ENCODE measurements at regions not wholly inside any gene's neighbourhood (a gene's known extent, or its start where the extent isn't known, plus 50 kb on each side); places are given as distances from the start of the nearest gene placed in this dataset.

DNA sequence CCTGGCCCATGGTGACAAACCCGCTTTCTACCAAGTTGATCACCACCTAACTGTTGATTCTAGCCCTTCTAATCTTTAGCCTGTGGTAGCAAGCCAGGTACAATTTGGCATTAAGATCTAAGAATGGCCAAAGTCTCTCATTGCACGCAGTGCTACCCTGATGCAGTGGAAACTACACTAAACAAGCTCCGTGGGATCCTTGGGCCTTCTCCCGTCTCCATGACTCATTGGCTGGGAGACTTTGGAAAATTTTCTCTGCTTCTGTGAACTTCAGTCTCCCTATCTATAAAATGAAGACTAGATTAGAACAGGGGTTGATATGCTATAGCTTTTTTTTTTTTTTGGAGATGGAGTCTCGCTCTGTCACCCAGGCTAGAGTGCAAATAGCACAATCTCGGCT is 223.0 kb downstream of the TSHZ3 start (continued):
- TF ChIP-seq, protein P1, sequence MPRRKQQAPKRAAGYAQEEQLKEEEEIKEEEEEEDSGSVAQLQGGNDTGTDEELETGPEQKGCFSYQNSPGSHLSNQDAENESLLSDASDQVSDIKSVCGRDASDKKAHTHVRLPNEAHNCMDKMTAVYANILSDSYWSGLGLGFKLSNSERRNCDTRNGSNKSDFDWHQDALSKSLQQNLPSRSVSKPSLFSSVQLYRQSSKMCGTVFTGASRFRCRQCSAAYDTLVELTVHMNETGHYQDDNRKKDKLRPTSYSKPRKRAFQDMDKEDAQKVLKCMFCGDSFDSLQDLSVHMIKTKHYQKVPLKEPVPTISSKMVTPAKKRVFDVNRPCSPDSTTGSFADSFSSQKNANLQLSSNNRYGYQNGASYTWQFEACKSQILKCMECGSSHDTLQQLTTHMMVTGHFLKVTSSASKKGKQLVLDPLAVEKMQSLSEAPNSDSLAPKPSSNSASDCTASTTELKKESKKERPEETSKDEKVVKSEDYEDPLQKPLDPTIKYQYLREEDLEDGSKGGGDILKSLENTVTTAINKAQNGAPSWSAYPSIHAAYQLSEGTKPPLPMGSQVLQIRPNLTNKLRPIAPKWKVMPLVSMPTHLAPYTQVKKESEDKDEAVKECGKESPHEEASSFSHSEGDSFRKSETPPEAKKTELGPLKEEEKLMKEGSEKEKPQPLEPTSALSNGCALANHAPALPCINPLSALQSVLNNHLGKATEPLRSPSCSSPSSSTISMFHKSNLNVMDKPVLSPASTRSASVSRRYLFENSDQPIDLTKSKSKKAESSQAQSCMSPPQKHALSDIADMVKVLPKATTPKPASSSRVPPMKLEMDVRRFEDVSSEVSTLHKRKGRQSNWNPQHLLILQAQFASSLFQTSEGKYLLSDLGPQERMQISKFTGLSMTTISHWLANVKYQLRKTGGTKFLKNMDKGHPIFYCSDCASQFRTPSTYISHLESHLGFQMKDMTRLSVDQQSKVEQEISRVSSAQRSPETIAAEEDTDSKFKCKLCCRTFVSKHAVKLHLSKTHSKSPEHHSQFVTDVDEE (CRISPR knock-in tag; IDR thresholded peaks at IDR 0.05) = no peak
- TF ChIP-seq TOX (CRISPR knock-in tag; IDR thresholded peaks at IDR 0.05; ENCODE audit: borderline replicate concordance) (no peak), ZNF8 (CRISPR knock-in tag; IDR thresholded peaks at IDR 0.05) (no peak), ZFP30 (CRISPR knock-in tag; IDR thresholded peaks at IDR 0.05) (no peak), ZFP3 (CRISPR knock-in tag; IDR thresholded peaks at IDR 0.05) (no peak), BACH2 (CRISPR knock-in tag; IDR thresholded peaks at IDR 0.05; ENCODE audit: borderline replicate concordance) (no peak), ISL1 (CRISPR knock-in tag; IDR thresholded peaks at IDR 0.05) (no peak), OSR1 (CRISPR knock-in tag; IDR thresholded peaks at IDR 0.05) (no peak), ZNF70 (CRISPR knock-in tag; IDR thresholded peaks at IDR 0.05) (no peak), ARNTL (CRISPR knock-in tag; IDR thresholded peaks at IDR 0.05; ENCODE audit: borderline replicate concordance, low read depth) (no peak)
- TF ChIP-seq, protein P2, sequence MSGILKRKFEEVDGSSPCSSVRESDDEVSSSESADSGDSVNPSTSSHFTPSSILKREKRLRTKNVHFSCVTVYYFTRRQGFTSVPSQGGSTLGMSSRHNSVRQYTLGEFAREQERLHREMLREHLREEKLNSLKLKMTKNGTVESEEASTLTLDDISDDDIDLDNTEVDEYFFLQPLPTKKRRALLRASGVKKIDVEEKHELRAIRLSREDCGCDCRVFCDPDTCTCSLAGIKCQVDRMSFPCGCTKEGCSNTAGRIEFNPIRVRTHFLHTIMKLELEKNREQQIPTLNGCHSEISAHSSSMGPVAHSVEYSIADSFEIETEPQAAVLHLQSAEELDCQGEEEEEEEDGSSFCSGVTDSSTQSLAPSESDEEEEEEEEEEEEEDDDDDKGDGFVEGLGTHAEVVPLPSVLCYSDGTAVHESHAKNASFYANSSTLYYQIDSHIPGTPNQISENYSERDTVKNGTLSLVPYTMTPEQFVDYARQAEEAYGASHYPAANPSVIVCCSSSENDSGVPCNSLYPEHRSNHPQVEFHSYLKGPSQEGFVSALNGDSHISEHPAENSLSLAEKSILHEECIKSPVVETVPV (CRISPR knock-in tag; IDR thresholded peaks at IDR 0.05) = no peak

DNA sequence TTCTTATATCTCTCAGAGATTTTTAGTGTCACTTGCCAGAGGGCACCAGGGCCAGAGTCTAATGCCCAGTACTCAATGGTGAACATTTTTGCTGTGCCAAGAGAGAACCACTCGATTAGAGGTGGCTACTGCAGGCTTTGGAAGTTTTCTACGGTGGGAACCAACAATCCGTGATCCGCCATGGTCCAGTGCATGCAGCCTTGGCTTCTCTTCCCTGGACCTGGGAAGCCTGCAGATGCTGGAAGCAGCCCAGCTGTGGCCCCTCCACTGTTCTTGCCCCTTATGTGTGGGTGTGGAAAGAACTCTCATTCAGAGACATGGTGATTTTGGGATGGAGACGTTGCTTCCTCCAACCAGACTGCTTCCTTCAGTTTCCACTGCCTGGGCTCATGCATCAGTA is 224.2 kb downstream of the TSHZ3 start:
- ATAC-seq = no peak
- TF ChIP-seq SNAI2 (CRISPR knock-in tag; IDR thresholded peaks at IDR 0.05) (no peak), TOX (CRISPR knock-in tag; IDR thresholded peaks at IDR 0.05; ENCODE audit: borderline replicate concordance) (no peak), OSR1 (CRISPR knock-in tag; IDR thresholded peaks at IDR 0.05) (no peak), TCF4 (CRISPR knock-in tag; IDR thresholded peaks at IDR 0.05; ENCODE audit: borderline replicate concordance) (no peak), ZNF8 (CRISPR knock-in tag; IDR thresholded peaks at IDR 0.05) (no peak), ISL1 (CRISPR knock-in tag; IDR thresholded peaks at IDR 0.05) (no peak), ARNTL (CRISPR knock-in tag; IDR thresholded peaks at IDR 0.05; ENCODE audit: borderline replicate concordance, low read depth) (no peak)
- TF ChIP-seq, protein P3, sequence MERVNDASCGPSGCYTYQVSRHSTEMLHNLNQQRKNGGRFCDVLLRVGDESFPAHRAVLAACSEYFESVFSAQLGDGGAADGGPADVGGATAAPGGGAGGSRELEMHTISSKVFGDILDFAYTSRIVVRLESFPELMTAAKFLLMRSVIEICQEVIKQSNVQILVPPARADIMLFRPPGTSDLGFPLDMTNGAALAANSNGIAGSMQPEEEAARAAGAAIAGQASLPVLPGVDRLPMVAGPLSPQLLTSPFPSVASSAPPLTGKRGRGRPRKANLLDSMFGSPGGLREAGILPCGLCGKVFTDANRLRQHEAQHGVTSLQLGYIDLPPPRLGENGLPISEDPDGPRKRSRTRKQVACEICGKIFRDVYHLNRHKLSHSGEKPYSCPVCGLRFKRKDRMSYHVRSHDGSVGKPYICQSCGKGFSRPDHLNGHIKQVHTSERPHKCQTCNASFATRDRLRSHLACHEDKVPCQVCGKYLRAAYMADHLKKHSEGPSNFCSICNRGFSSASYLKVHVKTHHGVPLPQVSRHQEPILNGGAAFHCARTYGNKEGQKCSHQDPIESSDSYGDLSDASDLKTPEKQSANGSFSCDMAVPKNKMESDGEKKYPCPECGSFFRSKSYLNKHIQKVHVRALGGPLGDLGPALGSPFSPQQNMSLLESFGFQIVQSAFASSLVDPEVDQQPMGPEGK (CRISPR knock-in tag; IDR thresholded peaks at IDR 0.05; ENCODE audit: borderline replicate concordance) = no peak
- TF ChIP-seq, protein P2 (CRISPR knock-in tag; IDR thresholded peaks at IDR 0.05) = no peak
- TF ChIP-seq, protein P4, sequence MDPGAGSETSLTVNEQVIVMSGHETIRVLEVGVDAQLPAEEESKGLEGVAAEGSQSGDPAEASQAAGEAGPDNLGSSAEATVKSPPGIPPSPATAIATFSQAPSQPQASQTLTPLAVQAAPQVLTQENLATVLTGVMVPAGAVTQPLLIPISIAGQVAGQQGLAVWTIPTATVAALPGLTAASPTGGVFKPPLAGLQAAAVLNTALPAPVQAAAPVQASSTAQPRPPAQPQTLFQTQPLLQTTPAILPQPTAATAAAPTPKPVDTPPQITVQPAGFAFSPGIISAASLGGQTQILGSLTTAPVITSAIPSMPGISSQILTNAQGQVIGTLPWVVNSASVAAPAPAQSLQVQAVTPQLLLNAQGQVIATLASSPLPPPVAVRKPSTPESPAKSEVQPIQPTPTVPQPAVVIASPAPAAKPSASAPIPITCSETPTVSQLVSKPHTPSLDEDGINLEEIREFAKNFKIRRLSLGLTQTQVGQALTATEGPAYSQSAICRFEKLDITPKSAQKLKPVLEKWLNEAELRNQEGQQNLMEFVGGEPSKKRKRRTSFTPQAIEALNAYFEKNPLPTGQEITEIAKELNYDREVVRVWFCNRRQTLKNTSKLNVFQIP (CRISPR knock-in tag; IDR thresholded peaks at IDR 0.05; ENCODE audit: borderline replicate concordance, low read depth) = no peak

DNA sequence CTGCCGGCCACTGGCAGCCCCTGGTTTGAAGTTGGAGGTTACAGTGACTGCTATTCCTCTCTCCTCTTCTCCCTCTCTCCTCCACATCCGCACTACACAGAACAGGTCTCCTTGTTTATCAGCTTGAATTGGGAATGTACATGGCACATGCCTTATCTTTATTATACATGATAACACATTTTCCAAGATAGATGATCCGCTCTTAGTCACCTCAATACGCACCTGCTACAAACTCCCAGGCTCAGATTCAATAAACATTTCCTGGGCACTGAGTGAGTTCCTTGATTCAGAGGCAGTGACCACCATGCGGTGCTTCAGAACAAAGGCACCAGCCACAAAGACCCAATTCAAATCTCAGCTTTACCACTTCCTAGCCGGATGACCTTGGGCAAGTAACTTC is 227.7 kb downstream of the TSHZ3 start:
- TF ChIP-seq ZNF565 (CRISPR knock-in tag; conservative IDR thresholded peaks at IDR 0.05; ENCODE audit: low read depth) (no peak), ZFP3 (CRISPR knock-in tag; IDR thresholded peaks at IDR 0.05) (no peak), OSR1 (CRISPR knock-in tag; IDR thresholded peaks at IDR 0.05) (no peak), GLIS3 (CRISPR knock-in tag; IDR thresholded peaks at IDR 0.05) (no peak)
- TF ChIP-seq, protein P1 (CRISPR knock-in tag; IDR thresholded peaks at IDR 0.05) = no peak
- ATAC-seq = no peak

Data from SK-N-SH treated with all-trans-retinoic acid at 6 μM for 48 hours (cell line).